ENCODE measurements at regions not wholly inside any gene's neighbourhood (a gene's known extent, or its start where the extent isn't known, plus 50 kb on each side); places are given as distances from the start of the nearest gene placed in this dataset.
"Not testable (repeated sequence)": the region's sequence is repeated elsewhere in the genome, so short reads cannot be mapped to it uniquely, and the experiment has no call there.

DNA sequence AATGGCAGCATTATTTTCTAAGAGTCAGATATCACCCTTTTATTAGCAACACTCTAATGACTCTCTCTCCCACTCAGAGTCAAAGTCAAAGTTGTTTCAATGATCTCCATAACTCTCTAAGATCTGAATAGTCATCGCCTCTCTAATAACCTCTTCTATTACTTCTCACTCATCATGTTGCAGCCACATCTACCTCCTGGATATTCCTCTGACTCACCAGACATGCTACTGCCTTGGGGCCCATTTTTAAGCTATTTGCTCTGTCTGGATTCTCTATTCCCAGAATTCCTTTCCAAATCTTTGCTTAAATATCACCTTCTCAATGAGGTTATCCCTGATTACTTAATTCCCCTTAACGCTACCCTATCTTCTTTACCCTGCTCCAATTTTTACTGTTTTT lies 391.8 kb upstream of the MAGEB16 start:
- Histone ChIP-seq H3K36me3 (ENCODE audit: control insufficient read depth, insufficient read depth, low read length) (no peaks in the 10 kb centered on the region), H3K4me1 (ENCODE audit: control insufficient read depth, insufficient read depth, low read length, poor library complexity, severe bottlenecking) (no peaks in the 10 kb centered on the region), H3K9me3 (ENCODE audit: control insufficient read depth, low read length) (no peaks in the 10 kb centered on the region), H3K4me3 (ENCODE audit: extremely low read depth, insufficient read depth, low read length, poor library complexity, severe bottlenecking) (no peak overlapping the region), H3K27ac (ENCODE audit: low read depth, low read length, severe bottlenecking) (no peak overlapping the region)
- WGBS, 2 experiments (ENCODE audit: insufficient coverage in 2 of 2), result 100% methylated on average over 1 of the region's 2 CpGs; no CpG with 5 or more reads in 1 of the 2 experiments

- no peak overlapping the region for H3K27ac ChIP-seq (ENCODE audit: low read depth, low read length, severe bottlenecking)
- no peaks in the 10 kb centered on the region for H3K4me1 ChIP-seq (ENCODE audit: control insufficient read depth, insufficient read depth, low read length, poor library complexity, severe bottlenecking)
- no peaks in the 10 kb centered on the region for H3K36me3 ChIP-seq (ENCODE audit: control insufficient read depth, insufficient read depth, low read length)
- no peaks in the 10 kb centered on the region for H3K9me3 ChIP-seq (ENCODE audit: control insufficient read depth, low read length)
- no peak overlapping the region for H3K4me3 ChIP-seq (ENCODE audit: extremely low read depth, insufficient read depth, low read length, poor library complexity, severe bottlenecking)
Observed at GRCh38 chrX:35416782-35417181, 381.4 kb upstream of the MAGEB16 start.

GRCh38 chrX:35432056-35432455 lies 366.1 kb upstream of the MAGEB16 start:
- no CpG with 5 or more reads among the region's 2 CpGs for WGBS, 2 experiments (ENCODE audit: insufficient coverage in 2 of 2)
- no peak overlapping the region for H3K27ac ChIP-seq (ENCODE audit: low read depth, low read length, severe bottlenecking)
- no peaks in the 10 kb centered on the region for H3K4me1 ChIP-seq (ENCODE audit: control insufficient read depth, insufficient read depth, low read length, poor library complexity, severe bottlenecking)
- no peaks in the 10 kb centered on the region for H3K9me3 ChIP-seq (ENCODE audit: control insufficient read depth, low read length)
- no peaks in the 10 kb centered on the region for H3K36me3 ChIP-seq (ENCODE audit: control insufficient read depth, insufficient read depth, low read length)
- H3K4me3 ChIP-seq (ENCODE audit: extremely low read depth, insufficient read depth, low read length, poor library complexity, severe bottlenecking), result no peak overlapping the region

DNA sequence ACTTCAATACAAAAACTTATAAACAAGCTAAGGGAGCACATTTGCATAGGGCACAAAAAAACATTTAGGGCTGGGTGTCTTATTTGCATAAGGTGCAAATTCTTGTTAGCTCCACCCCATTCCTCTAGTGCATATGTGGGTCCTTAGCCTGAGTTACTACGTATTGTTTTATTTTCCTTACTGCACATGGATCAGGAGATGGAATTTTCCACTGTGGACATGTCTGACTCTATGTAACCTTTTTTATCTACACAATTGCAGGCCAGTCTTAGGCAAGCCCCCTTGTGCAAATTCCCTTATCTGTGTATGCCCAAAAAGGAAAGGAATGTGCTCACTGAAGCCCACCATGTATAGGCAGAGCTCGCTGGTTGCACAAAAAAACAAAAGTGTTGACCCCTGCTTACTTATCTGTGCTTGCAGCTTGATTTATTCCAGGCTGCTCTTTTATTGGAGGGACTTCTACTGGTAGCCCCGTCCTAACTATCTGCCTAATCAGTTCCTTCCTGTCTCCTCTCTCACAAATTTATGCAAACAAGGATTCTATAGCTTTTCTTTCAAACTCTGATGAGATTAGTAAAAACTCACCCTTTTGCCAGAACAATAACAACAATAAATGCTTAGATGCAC lies 359.0 kb upstream of the MAGEB16 start:
- Histone ChIP-seq H3K36me3 (ENCODE audit: control insufficient read depth, insufficient read depth, low read length) (no peaks in the 10 kb centered on the region), H3K27ac (ENCODE audit: low read depth, low read length, severe bottlenecking) (no peak overlapping the region), H3K4me3 (ENCODE audit: extremely low read depth, insufficient read depth, low read length, poor library complexity, severe bottlenecking) (no peak overlapping the region), H3K9me3 (ENCODE audit: control insufficient read depth, low read length) (no peaks in the 10 kb centered on the region), H3K4me1 (ENCODE audit: control insufficient read depth, insufficient read depth, low read length, poor library complexity, severe bottlenecking) (no peaks in the 10 kb centered on the region)
- no CpG with 5 or more reads among the region's 3 CpGs for WGBS, 2 experiments (ENCODE audit: insufficient coverage in 2 of 2)

- Histone ChIP-seq H3K9me3 (ENCODE audit: control insufficient read depth, low read length) (no peaks in the 10 kb centered on the region), H3K4me3 (ENCODE audit: extremely low read depth, insufficient read depth, low read length, poor library complexity, severe bottlenecking) (no peak overlapping the region), H3K4me1 (ENCODE audit: control insufficient read depth, insufficient read depth, low read length, poor library complexity, severe bottlenecking) (no peaks in the 10 kb centered on the region), H3K36me3 (ENCODE audit: control insufficient read depth, insufficient read depth, low read length) (no peaks in the 10 kb centered on the region), H3K27ac (ENCODE audit: low read depth, low read length, severe bottlenecking) (no peak overlapping the region)
- WGBS, 2 experiments (ENCODE audit: insufficient coverage in 2 of 2), result 100% methylated on average over 1 of the region's 2 CpGs; no CpG with 5 or more reads in 1 of the 2 experiments
Observed at GRCh38 chrX:35439692-35440091, 358.4 kb upstream of the MAGEB16 start.

GRCh38 chrX:35442421-35442820 lies 355.7 kb upstream of the MAGEB16 start:
- Histone ChIP-seq H3K4me1 (ENCODE audit: control insufficient read depth, insufficient read depth, low read length, poor library complexity, severe bottlenecking) (no peaks in the 10 kb centered on the region), H3K36me3 (ENCODE audit: control insufficient read depth, insufficient read depth, low read length) (no peaks in the 10 kb centered on the region), H3K27ac (ENCODE audit: low read depth, low read length, severe bottlenecking) (no peak overlapping the region), H3K9me3 (ENCODE audit: control insufficient read depth, low read length) (no peaks in the 10 kb centered on the region), H3K4me3 (ENCODE audit: extremely low read depth, insufficient read depth, low read length, poor library complexity, severe bottlenecking) (no peak overlapping the region)

GRCh38 chrX:35443091-35443582 lies 355.0 kb upstream of the MAGEB16 start:
- H3K4me1 ChIP-seq (ENCODE audit: control insufficient read depth, insufficient read depth, low read length, poor library complexity, severe bottlenecking); H3K9me3 ChIP-seq (ENCODE audit: control insufficient read depth, low read length); H3K27ac ChIP-seq (ENCODE audit: low read depth, low read length, severe bottlenecking); H3K4me3 ChIP-seq (ENCODE audit: extremely low read depth, insufficient read depth, low read length, poor library complexity, severe bottlenecking); H3K36me3 ChIP-seq (ENCODE audit: control insufficient read depth, insufficient read depth, low read length): not testable (repeated sequence)
- no CpG with 5 or more reads among the region's 3 CpGs for WGBS, 2 experiments (ENCODE audit: insufficient coverage in 2 of 2)

DNA sequence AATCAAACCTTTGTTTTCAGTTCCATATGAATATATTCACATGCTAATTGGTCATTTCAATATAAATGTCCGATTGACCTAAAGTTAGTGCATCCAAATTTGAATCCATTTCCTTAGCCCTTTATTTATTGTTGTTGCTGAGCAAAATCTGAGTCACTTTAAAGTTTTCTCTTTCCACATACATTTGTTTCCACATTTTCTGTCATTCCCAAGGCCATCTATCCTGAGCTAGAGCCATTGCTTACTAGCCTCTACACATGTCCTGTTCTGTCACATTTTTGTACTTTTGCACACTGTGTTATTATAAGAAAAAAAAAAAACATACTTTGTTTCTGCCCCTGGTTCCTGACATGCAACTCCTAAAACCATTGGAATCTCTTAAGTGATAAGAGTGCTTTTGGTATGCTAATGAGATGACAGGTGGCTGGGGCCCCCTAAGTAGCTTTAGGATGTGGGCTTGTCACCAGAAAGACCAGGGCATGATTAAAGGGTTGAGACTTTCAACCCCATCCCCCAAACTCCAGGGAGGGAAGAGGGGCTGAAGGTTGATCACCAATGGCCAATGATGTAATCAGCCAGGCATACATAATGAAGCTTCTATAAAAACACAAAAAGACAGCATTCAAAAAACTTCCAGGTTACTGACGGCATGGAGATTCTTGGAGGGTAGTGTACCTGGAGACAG lies 353.3 kb upstream of the MAGEB16 start:
- H3K36me3 ChIP-seq (ENCODE audit: control insufficient read depth, insufficient read depth, low read length), result no peaks in the 10 kb centered on the region
- no peaks in the 10 kb centered on the region for H3K4me1 ChIP-seq (ENCODE audit: control insufficient read depth, insufficient read depth, low read length, poor library complexity, severe bottlenecking)
- WGBS, 2 experiments (ENCODE audit: insufficient coverage in 2 of 2), result no CpG with 5 or more reads among the region's 2 CpGs
- H3K9me3 ChIP-seq (ENCODE audit: control insufficient read depth, low read length), result no peaks in the 10 kb centered on the region
- H3K27ac ChIP-seq (ENCODE audit: low read depth, low read length, severe bottlenecking), result no peak overlapping the region
- H3K4me3 ChIP-seq (ENCODE audit: extremely low read depth, insufficient read depth, low read length, poor library complexity, severe bottlenecking), result no peak overlapping the region

DNA sequence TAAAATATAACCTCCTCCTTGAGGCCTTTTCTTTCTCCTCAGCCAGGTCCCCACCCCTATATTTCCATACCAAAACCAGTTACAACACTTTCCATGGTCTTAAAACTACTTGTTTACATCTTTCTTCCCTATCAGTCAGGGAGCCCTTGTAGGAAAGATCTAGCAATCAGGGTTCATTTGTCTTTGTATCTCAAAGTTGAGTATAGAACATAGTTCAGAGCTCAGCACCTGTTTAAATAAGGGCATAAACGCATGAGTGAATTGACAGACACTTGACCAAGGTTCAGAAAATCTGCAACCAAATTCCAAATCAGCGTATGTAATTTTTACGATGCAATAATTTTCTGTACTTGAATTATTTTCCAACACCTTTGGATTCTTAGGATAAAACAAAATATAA lies 352.2 kb upstream of the MAGEB16 start:
- WGBS, 2 experiments (ENCODE audit: insufficient coverage in 2 of 2), result 60% methylated on average over 1 of the region's 3 CpGs; no CpG with 5 or more reads in 1 of the 2 experiments
- Histone ChIP-seq H3K4me3 (ENCODE audit: extremely low read depth, insufficient read depth, low read length, poor library complexity, severe bottlenecking) (no peak overlapping the region), H3K36me3 (ENCODE audit: control insufficient read depth, insufficient read depth, low read length) (no peaks in the 10 kb centered on the region), H3K9me3 (ENCODE audit: control insufficient read depth, low read length) (no peaks in the 10 kb centered on the region), H3K27ac (ENCODE audit: low read depth, low read length, severe bottlenecking) (no peak overlapping the region), H3K4me1 (ENCODE audit: control insufficient read depth, insufficient read depth, low read length, poor library complexity, severe bottlenecking) (no peaks in the 10 kb centered on the region)

GRCh38 chrX:35456891-35457290 lies 341.3 kb upstream of the MAGEB16 start:
- Histone ChIP-seq H3K4me3 (ENCODE audit: extremely low read depth, insufficient read depth, low read length, poor library complexity, severe bottlenecking) (no peak overlapping the region), H3K9me3 (ENCODE audit: control insufficient read depth, low read length) (no peaks in the 10 kb centered on the region), H3K4me1 (ENCODE audit: control insufficient read depth, insufficient read depth, low read length, poor library complexity, severe bottlenecking) (no peaks in the 10 kb centered on the region), H3K36me3 (ENCODE audit: control insufficient read depth, insufficient read depth, low read length) (no peaks in the 10 kb centered on the region), H3K27ac (ENCODE audit: low read depth, low read length, severe bottlenecking) (no peak overlapping the region)
- WGBS, 2 experiments (ENCODE audit: insufficient coverage in 2 of 2), result no CpG with 5 or more reads among the region's 1 CpG

DNA sequence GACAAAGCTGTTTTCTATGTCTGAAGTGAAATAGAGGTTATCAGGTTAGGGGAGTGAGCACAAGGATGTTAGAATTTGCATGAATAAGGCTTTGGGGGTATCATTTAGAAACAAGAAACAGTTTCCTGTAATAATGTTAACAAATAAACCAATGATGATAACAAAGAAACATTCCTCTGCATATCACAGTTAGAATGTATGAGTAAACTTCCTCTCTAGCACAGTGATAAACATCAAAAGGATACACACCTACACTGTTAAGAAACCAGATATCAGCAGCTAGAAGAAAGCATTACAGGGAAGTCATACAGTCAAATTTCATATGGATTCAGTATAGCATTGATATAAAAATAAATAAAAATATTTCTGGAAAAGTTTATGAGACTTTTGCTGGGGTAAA lies 340.0 kb upstream of the MAGEB16 start:
- Histone ChIP-seq H3K27ac (ENCODE audit: low read depth, low read length, severe bottlenecking) (no peak overlapping the region), H3K4me3 (ENCODE audit: extremely low read depth, insufficient read depth, low read length, poor library complexity, severe bottlenecking) (no peak overlapping the region), H3K4me1 (ENCODE audit: control insufficient read depth, insufficient read depth, low read length, poor library complexity, severe bottlenecking) (no peaks in the 10 kb centered on the region), H3K36me3 (ENCODE audit: control insufficient read depth, insufficient read depth, low read length) (no peaks in the 10 kb centered on the region), H3K9me3 (ENCODE audit: control insufficient read depth, low read length) (peaks cover 3% of the 10 kb centered on the region)
